Renal cortical epithelial cell (primary cell): ENCODE measurements at regions not wholly inside any gene's neighbourhood (a gene's known extent, or its start where the extent isn't known, plus 50 kb on each side); places are given as distances from the start of the nearest gene placed in this dataset.

Source experiments
- DNase-seq: peaks from one replicate; pipeline ENCODE4 v3.0.0-alpha.2; 2011; ENCODE audit warnings: low read depth

DNA sequence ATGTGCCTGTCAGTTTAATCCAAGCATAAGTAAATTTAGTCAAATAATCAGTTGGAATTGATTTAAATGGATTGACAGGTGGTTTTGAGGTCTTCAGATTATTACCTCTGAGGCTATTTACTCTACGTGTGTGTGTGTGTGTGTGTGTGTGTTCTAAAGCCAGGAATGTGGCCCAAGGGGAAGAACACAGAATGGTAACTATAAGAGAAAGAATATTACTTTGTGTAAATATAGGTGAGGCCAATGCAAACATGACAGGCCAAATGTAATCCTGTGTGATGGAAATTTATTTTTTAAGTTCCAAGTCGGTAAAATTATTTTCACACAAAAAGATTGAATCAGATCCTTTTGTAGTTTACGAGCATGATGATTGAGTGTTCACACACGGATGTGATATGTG lies 390.0 kb downstream of the PLK2 start:
- DNase-seq = no peak

DNA sequence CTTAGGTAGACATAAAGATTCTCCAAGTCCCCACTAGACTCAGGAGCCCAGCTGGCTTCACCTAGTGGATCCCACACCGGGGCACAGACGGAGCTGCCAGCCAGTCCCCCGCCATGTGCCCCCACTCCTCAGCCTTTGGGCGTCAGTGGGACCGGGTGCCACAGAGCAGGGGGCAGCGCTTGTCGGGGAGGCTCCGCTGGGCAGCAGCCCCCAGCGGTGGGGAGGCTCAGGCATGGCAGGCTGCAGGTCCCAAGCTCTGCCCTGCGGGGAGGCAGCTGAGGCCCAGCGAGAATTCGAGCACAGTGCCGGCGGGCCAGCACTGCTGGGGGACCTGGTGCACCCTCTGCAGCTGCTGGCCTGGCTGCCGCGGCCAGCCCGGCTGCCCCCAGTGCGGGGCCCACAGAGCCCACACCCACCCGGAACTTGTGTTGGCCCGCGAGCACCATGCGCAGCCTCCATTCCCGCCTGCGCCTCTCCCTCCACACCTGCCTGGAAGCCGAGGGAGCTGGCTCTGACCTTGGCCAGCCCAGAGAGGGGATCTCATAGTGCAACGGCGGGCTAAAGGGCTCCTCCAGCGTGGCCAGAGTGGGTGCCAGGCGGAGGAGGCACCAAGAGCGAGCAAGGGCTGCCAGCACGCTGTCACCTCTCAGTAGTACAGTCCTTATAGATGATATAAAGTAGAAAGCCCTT lies 390.7 kb downstream of the PLK2 start:
- DNase-seq = no peak

DNA sequence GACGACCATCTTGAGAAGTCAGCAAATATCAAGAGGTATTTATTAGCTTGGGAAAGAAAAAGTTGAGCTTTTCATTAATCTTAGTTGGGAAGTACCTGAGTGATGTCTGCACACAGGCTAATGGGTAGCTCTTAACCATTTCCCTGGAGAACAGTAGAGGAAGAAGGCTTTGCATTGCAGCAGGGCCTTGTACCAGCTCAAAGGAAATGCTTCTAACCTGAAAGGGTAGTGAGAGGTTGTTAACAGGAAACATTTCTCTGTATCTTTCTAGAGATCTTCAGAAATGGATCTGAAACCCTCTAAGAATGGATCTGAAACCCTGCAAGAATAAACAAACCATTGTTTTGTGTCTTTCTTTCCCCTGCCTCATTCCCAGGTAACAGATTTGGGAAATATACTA lies 393.3 kb downstream of the PLK2 start:
- no peak for DNase-seq

DNA sequence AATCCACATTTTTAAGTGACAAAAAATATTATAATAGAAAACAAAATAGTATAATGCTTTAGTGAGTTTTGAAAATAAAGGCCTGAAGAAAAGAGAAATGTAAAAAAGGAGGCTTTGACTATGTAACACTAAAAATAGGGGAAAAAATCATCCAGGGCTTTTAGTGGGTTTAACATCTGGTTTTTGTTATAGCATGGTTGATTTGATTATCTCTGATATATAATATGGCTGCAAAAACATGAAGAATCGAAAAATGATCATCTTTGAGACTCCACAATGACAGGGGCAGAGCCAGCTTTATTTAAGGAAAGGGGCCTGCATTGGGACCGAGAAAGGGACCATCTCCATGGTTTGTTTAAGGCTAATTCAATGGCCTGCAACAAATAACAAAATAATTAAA lies 393.8 kb downstream of the PLK2 start:
- no peak for DNase-seq

DNA sequence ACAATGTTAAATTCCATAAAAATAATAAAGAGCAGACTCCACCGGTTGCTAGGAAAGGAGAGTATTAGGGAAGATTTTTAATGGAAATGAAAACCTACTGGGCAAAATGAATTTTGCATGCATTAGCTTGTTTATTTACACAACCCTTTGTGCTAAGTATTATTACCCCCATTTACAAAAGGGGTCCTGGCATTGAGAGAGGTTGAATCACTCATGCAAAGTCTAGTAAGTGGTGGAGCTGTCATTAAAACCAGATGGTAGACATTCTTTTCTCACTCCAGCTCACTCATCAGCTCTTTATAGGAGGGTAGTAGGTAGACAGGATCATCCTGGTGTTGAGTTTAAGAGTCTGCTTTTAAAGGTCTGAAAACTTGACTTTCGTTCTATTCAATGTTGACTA lies 395.1 kb downstream of the PLK2 start:
- no peak for DNase-seq

DNA sequence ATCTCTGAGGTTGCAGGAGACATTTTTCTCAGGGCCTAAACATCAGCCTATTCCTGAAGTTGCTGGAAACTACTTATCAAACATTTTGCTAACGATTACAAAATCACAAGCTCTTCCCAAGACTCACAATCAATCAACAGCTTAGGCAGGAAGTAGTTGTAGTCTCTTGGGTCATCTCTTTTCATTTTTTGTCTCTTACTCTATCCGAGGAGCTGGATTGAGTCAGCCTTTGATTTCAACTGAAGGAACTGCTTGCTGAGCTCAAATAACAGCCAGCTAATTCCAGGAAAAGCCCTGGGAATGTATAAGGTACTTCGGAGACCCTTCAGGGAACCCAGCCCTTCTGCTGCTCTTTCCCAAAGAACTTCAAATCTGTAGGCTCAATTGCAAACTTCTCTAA lies 398.9 kb downstream of the PLK2 start:
- DNase-seq = no peak

DNA sequence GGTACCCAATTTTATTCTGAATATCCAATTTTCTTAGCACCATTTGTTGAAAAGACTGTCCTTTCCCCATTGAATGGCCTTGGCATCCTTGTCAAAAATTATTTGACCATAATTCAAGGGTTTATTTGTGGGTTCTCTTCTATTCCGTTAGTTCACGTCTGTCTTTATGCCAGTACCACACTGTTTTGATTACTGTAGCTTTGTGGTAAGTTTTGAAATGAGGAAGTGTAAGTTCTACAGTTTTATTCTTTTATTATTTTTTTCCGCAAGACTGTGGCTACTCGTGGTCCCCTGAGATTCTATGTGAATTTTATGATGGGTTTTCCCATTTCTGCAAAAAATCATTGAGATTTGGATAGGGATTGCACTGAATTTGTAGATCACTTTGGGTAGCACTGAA lies 402.6 kb downstream of the PLK2 start:
- DNase-seq = no peak

DNA sequence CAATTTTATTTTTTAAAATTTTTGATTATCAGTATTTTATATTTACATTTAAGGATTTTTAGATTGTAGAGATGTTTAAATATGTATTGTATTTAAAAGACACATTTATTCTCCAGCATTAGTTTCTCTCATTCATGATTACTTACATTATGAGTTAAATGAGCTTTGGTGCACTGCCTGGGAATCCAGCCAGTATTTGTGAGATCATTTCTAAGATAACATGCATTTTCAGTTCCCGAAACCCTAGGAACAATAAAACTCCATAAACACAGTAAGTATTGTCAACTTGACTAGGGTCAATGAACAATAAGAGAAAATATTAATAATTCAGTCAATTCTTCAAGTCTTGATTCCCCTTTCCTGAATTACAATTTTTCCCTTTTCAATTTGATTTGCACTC lies 403.3 kb downstream of the PLK2 start:
- DNase-seq = no peak

DNA sequence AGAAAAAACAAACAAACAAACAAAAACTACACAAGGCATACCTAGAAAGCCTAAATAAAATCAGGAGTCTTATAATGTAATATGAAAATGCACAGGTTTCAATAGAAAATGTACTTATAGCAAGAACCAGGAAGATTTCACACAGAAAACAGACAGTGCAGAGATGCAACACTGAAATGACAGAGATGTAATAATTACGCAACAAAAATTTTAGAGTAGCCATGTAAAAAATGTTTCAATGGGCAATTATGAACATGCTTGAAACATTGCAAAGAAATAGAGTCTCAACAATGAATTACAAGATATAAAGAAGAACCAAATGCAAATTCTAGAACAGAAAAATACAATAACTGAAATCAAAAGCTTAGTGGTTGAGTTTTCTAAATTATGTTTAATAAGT lies 405.9 kb downstream of the PLK2 start:
- DNase-seq = no peak

DNA sequence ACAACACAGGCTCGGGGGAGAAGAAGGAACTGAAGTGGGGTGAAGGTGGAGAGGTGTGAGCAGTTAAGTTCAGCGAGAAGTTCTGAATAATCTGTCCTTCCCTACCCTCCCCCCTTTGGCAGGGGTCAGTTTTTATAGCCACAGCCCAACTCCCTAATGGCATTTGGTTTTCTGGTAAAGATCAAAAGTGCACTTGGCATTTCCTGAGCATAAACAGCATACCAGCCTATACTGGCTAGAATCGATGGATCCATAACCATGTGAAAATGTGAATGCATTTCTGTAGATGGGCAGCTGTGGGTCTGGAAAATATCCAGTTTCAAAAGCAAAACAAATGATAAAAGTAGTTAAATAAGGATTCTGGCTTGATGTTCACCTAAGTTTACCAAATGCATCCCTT lies 410.9 kb downstream of the PLK2 start:
- DNase-seq = no peak

DNA sequence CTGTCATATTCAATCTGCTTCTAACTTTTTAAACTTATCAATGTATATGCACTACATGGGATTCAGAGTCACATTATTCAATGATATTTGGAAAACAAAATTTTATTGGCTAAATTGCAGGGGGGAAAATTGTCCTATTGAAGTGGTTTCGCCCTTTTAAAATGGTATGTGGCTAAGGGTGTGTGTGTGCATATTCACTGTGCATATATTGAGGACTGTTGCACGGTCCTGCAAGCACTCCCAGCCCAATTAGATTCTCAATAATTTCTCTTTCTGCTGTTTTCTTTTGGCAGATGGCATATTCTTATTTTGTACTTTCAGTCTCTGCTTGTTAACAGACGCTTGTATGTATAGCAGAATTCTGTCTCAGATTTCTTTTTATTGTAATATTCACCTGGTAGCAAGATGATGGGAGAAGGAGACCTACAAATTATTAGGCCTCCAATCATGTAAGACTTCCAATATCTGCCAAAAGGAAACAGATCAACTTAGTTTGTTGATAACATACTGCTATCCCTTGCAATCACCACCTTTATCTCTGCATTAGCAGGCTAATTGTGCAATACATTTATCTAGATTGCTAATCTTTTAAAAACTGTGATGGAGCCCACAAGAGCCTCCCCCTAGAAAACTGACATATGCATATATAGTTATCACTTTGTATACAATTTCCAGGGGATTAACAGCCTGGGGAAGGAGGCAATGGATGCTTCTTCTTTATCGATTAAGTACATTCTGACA lies 411.5 kb downstream of the PLK2 start:
- no peak for DNase-seq

DNA sequence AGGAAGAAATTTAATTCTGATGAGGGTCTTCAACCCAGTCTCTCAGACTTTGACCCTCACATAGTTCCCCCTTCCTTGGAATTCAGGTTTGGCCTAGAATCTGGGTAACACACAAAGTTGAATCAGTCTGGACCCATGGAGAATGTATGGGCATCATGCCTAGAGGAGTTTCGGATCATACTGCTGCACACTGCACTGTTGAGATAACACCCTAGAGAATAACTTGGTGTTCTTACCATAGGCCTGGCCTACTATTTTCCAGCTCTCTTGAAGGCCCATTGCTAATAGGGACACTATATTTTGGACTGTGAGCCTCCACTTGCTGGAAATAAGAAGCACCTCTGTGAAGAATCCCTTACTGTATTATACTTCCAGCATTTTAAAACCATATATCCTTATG lies 413.5 kb downstream of the PLK2 start:
- no peak for DNase-seq

DNA sequence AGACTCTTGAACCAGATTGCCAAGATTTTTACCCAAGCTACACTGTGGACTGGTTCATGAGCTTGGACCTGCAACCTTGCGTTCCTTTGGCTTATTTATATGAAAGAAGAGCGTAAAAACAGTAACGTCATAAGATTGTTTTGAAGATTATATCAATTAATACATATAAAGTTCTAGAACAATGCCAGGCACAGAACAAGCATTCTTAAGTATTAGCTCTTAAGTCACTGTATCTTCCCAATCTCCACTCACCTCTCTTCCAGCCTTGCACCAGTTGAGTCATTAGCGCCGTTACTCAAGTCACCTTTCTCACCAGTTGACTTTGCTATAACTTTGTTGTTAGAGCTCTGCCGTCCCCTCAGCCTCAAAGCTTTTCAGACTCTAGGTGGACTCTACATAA lies 415.7 kb downstream of the PLK2 start:
- DNase-seq = no peak

DNA sequence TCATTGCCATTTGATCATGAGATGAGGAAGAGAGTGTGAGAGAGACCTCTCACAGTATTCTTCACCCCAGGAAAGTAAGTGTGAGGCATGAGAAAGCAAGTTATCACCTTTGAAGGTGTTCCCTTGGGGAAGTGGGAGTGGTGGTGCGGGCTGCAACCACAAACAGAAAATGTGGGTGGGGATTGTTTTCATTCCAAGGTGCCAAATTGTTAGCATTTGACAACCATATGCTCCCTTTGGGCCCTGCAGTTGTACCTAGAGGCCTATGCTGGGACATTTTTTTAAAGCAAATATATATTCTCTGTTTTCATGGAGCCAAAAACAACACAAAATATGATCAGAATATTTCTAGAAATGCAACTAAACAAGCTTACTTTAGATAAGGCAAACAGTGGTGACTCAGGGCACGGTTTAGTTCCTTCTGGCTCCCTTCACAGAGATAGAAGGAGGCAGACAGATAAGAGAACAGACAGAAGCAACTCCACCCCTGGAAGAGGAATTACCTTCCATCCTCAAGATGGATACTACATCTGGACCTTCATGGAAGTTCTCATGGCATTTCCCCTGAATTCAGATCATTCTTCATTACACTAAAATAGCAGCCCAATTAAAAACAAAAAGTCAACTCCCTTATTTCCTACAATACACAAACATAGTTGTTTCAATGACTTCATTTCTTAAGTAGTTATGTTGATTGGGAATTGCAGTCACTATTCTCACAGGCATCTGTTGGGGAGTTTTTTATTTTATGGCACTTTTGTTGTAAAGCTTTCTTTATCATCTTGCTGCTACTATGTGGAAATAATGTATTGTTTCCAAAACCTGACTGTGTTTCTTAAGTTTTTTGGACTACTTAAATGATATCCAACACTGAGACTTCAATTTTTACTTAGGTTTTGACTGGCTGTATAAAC lies 416.6 kb downstream of the PLK2 start:
- no peak for DNase-seq

DNA sequence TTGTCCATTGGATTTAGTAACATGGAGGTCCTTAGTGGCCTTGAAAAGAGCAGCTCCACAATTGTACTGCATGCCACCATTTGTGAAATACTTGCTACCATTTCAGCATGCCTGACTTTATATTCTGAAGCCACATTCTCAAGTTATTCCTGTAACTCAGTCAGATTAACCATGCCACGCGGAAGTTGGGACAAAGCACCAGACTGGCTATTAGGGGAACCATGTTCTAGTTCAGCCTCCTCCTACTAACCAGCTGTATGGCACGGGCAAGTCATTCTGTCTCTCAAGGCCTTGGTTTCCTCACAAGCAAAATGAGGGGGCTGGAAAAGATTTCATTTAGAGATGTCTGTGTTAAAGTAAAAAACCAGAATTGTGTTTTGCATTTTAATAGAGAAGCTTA lies 418.0 kb downstream of the PLK2 start:
- DNase-seq = no peak

DNA sequence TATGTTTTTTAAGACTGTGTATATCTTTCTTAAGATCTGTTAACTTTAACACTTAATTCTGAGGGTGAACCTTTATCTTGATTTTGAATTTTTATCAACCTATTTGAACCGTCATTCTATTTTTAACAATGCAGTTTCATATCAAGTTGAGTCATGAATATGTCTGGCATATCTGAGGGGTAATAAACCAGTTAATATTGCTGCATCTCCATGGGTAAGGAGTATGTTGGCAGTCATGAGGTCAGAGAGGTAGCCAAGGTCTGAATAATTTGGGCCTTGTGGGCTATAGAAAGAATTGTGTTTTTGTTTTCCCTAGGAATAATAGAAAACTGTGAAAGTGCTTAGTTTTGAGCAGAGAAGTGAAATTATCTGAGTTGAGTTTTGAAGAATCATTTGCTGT lies 419.0 kb downstream of the PLK2 start:
- no peak for DNase-seq

DNA sequence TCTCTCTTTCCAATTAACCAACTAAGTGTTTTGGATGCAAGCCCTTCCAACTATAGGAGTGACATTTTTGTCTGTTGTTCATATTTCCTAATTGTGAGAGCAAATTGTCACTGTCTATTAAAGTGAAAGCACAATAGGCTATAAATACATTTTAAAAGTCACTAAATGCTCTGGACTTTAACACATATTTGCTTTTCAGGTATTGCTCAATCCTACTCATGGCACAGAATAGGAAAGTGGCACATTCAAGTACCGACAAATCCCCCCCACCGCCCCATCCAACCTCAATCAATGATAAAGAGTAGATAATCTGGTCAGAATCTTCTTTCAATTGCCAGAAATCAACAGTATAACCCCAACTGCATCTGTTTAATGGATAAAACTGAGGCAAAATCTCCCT lies 419.8 kb downstream of the PLK2 start:
- no peak for DNase-seq

DNA sequence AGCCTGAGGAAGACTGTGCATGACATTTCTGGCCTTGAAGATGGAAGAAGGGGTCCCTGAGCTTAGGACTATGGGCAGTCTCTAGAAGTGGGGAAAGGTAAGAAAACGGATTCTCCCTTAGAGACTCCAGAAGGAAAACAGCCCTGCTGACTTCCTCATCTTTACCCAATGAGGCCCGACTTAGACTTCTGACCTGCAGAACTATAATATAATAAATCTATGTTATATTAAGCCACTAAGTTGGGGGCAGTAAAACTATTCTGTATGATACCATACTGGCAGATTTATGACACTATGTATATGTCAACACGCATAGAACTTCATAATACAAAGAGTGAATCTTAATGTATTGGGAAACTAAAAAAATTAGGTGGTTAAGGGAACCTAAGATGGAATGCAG lies 422.0 kb downstream of the PLK2 start:
- no peak for DNase-seq

DNA sequence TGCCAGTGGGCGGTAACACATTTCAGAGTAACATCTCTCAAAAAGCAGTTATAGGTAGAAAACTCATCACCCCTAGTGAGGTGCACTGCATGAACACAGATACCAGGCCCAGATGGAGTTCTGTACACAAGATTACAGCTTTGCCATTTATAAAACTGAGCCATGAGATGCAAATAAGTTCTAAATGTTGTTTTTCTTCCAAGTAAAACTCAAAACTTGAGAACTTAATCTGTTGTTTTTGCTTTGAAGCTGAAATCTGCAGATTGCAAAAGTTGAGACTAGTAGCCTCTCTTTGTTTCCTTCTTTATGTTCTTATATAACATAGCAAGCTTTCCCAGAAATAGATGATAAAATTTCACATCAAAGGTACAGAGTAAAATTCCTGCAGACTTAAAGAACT lies 434.1 kb downstream of the PLK2 start:
- DNase-seq = no peak

DNA sequence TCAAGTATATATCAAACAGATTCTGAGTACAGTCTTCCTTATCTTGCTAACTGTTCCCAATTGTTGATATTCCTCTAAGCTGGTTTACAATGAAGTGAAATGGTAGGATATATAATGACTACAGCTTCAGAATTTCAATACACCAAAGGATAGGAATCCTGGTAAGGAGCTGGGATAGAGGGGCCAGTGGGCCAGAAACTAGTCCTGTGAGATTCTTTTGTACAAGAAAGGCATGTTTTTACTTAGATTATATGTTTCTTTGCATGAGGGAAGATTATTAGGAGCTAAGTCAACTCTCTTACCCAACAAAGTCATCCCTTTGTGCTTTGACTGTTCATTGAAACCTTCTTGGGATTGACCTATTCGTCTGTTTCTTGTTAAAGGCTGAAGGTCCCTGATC lies 435.7 kb downstream of the PLK2 start:
- DNase-seq = no peak

DNA sequence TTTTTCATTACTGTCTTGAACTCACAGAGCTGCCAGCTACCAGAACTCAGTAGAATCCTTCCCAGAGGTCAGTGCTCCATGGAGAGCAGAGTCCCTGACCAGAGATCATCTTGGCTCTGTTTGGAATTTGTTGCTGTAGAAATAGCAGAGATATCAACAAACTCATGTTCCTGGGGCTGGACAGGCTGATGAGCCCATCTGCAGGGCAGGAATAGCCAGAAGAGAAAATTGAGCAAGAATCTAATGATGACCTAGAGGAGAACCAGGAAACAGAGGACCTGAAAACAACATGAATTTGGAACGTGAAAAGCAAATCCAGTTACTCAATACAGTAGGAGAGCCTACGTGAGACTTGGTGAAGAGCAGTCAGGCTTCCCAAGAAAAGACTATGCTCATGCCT lies 437.8 kb downstream of the PLK2 start:
- DNase-seq = no peak

DNA sequence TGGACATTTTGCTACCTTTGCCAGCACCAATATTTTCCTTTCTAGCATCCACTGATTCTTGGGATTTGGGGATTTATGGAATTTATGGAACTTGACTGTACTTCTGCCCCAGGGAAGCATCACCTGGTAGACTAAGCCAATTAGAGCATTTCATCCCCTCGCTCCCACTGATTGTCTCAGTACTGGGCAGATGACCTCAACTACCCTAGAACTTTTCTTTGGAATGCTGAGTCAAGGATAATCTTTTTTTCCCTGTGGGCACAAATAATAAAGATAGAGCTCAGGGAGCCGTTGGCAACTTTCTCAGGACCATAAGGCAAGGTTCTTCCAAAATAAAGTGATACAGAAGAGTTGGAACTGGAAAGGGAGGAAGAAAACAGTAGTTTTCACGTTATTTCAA lies 438.4 kb downstream of the PLK2 start:
- no peak for DNase-seq

DNA sequence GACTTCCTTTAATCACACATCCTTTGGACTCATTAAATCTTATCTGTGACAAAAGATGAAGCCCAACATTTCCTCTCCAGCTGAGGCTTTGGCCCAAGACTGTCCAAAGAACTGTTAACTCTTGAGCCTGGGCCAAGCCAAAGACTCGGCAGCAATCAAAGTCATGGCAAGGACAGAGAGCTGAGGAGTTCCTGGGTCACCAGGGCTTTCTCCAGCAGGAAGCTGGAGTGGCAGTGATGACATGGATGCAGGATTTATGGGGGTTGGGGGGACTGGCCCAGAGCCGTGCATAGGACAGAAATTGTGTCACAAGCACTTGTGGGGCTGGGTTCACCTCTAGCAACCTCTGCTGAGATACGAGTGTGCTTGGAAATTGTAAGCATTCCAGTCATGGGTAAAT lies 440.3 kb downstream of the PLK2 start:
- no peak for DNase-seq
